Cardiac muscle cell (in vitro differentiated cells and primary cell): ENCODE measurements at regions not wholly inside any gene's neighbourhood (a gene's known extent, or its start where the extent isn't known, plus 50 kb on each side); places are given as distances from the start of the nearest gene placed in this dataset.

Source experiments
- DNase-seq, 2 donors: peaks; one replicate each; pipeline versions ENCODE4 v3.0.0 to v3.0.0-alpha.2; 2010 to 2017; ENCODE audit warnings: low read depth in 1 of 2, low spot score in 1 of 2
- H3K27ac ChIP-seq: fragments of 200-600 bp; sonication (generic); 2 replicates; pipeline ENCODE4 v1.5.1; 2016
- H3K27me3 ChIP-seq: fragments of 200-600 bp; sonication (generic); 2 replicates; pipeline ENCODE4 v1.6.0; 2016; ENCODE audit warnings: control low read depth
- H3K36me3 ChIP-seq: fragments of 200-600 bp; sonication (generic); 2 replicates; pipeline ENCODE4 v1.5.1; 2016; ENCODE audit warnings: control low read depth
- H3K4me1 ChIP-seq: fragments of 200-600 bp; sonication (generic); 2 replicates; pipeline ENCODE4 v1.8.1; 2017; ENCODE audit warnings: low read depth, mild to moderate bottlenecking, mixed run types
- H3K4me3 ChIP-seq: fragments of 200-600 bp; sonication (generic); 2 replicates; pipeline ENCODE4 v1.5.1; 2016; ENCODE audit warnings: mild to moderate bottlenecking
- H3K9me3 ChIP-seq: fragments of 200-600 bp; sonication (generic); 2 replicates; pipeline ENCODE4 v1.5.1; 2017; ENCODE audit warnings: low read depth, mild to moderate bottlenecking, control low read depth
- TF ChIP-seq, protein P1 (sequence below): IDR thresholded peaks from 2 replicates; pipeline ENCODE4 v1.5.1; 2012; ENCODE audit warnings: low read depth, mild to moderate bottlenecking, low read length

DNA sequence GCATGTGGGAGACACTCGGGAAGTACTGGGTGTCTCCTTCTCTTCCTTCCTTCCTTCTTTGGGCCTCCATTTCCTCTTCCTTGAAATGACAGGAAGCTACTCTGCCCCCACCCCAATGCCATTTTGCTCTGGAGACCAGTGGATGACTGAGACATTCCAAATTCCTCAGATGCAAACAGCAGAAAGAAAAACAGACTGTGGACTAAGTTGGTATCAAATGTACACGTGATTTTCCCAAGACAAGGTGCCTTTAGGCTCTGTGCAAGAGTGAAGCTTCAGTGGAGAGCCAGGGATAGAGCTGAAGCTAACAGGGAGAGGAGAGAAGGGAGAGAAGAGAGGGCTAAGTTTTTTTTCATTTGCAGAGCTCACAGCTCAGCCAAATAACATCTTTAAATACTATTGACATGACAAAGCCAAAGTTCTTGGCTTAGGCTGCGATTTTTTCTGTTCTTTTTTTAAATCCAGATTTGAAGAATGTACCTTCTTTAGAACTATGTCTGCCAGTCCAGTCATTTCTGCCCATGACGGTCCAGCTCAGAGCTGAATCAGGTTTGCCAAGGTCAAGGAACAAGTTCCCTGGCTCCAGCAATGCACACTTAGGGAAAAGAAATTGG lies 84.5 kb upstream of the LCLAT1 start:
- H3K27me3 ChIP-seq = no peaks in the 10 kb centered on the region
- DNase-seq = peak in 1 of 2 donors; percentile 29
- TF ChIP-seq, protein P1, sequence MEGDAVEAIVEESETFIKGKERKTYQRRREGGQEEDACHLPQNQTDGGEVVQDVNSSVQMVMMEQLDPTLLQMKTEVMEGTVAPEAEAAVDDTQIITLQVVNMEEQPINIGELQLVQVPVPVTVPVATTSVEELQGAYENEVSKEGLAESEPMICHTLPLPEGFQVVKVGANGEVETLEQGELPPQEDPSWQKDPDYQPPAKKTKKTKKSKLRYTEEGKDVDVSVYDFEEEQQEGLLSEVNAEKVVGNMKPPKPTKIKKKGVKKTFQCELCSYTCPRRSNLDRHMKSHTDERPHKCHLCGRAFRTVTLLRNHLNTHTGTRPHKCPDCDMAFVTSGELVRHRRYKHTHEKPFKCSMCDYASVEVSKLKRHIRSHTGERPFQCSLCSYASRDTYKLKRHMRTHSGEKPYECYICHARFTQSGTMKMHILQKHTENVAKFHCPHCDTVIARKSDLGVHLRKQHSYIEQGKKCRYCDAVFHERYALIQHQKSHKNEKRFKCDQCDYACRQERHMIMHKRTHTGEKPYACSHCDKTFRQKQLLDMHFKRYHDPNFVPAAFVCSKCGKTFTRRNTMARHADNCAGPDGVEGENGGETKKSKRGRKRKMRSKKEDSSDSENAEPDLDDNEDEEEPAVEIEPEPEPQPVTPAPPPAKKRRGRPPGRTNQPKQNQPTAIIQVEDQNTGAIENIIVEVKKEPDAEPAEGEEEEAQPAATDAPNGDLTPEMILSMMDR = no peak
- H3K4me1 ChIP-seq = peaks cover 51% of the 10 kb centered on the region
- H3K36me3 ChIP-seq = no peaks in the 10 kb centered on the region
- H3K4me3 ChIP-seq = no peak overlapping the region
- H3K27ac ChIP-seq = peak overlapping the region; percentile 28
- H3K9me3 ChIP-seq = no peaks in the 10 kb centered on the region

DNA sequence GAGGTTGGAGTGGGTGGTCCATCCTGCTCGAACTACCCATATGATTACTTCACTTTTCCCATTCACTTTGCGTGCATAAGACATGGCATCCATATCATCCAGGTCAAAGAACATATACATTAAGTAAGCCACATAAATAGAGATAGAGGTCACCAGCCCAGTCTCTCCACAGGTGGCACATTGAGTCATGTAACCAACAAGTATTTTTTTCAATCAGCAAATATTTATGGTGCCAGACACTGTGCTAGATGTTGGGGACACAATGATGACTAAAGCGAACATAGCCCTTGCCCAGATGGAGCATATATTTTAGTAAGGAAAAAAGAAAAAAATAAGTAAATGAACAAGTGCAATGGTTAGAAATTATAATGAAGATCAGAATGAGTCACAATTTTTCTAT lies 83.6 kb upstream of the LCLAT1 start:
- H3K27me3 ChIP-seq = no peaks in the 10 kb centered on the region
- H3K36me3 ChIP-seq = no peaks in the 10 kb centered on the region
- DNase-seq = no peak
- H3K9me3 ChIP-seq = no peaks in the 10 kb centered on the region
- peaks cover 49% of the 10 kb centered on the region for H3K4me1 ChIP-seq
- TF ChIP-seq, protein P1 = no peak
- H3K4me3 ChIP-seq = no peak overlapping the region
- no peak overlapping the region for H3K27ac ChIP-seq

DNA sequence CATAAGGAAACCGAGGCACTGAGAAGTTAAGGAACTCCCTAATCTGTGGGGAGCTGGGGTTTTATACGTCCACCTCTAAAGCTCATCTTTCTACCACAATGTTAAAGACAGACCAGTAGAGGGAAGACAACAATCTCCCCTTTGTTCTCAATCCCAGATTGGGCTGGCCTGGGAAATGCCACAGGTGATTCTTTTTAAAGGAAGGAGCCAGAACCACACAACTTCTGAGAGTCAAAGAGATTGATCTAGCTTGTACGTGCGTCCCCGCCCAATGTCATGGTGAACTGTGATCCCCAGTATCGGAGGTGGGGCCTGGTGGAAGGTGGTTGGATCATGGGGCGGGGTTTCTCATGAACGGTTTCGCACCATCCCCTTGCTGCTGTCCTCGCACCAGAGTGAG lies 81.8 kb upstream of the LCLAT1 start:
- Histone ChIP-seq H3K4me3 (no peak overlapping the region), H3K27me3 (no peaks in the 10 kb centered on the region), H3K27ac (no peak overlapping the region), H3K36me3 (no peaks in the 10 kb centered on the region), H3K9me3 (no peaks in the 10 kb centered on the region), H3K4me1 (peaks cover 36% of the 10 kb centered on the region)
- TF ChIP-seq, protein P1 = no peak
- DNase-seq = no peak

DNA sequence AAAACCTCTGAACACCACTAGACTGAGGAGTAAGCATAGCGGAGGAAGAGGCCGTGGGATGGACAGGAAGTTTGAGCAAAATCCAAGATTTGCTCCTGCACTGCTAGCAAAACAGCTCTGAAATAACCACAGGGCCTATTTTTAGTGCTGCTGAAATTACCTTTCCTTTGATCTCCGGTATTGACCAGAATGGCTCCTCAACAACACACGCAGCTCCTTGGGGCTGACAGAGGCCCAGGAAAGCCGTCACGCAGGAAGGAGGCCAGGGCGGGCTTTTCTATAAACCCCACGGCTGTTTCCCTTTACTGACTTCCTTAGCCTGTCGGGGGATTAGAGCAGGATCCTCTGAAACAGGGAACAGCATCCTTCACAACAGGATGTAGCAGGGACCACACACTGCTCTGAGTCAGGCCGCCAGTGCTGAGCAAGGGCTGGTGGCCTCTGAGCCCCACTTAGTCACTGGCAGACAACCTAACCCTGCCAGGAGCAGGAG lies 80.8 kb upstream of the LCLAT1 start:
- Histone ChIP-seq H3K9me3 (no peaks in the 10 kb centered on the region), H3K27ac (peak overlapping the region; percentile 26), H3K36me3 (no peaks in the 10 kb centered on the region), H3K4me1 (peaks cover 31% of the 10 kb centered on the region), H3K4me3 (no peak overlapping the region), H3K27me3 (no peaks in the 10 kb centered on the region)
- DNase-seq = no peak
- TF ChIP-seq, protein P1 = no peak

DNA sequence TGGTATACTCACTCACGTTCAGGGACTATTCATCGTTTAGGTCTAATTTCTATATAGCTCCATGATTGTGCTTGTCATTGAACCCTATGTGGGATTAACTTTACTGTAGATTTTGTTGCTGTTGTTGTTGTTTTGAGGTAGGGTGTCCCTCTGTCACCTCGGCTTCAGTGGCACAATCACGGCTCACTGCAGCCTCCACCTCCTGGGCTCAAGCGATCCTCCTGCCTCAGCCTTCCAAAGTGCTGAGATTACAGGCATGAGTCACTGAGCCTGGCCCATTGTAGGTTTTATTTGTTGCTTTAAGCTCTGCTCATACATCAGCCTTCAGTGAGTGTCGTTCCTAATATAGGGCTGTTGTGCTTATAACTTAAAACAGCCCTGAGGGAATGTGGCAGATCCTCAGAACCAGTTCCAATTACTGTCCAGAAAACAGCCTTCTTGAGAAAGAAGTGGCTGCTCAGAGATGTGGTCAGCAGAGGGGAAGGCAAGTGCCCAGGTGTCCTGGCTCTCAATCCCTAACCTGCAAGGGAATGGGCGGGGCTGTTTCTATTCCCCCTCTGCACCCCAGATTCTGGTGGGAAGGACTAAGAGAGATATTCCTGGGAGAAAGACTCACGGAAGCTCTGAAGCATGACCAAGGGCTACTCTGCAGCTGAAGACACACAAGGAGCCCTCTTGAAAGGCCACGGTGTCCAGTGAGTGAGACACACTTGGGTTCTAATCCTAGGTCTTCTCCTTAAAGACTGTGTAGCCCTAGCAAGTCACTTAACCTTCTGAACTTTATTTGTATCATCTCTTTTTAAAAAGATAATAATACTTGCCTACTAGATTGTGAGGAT lies 79.6 kb upstream of the LCLAT1 start:
- TF ChIP-seq, protein P1 = no peak

More for the DNA sequence above, 79.6 kb upstream of the LCLAT1 start:
- no peak overlapping the region for H3K27ac ChIP-seq
- no peak overlapping the region for H3K4me3 ChIP-seq
- H3K27me3 ChIP-seq = no peaks in the 10 kb centered on the region
- peaks cover 21% of the 10 kb centered on the region for H3K4me1 ChIP-seq
- no peaks in the 10 kb centered on the region for H3K9me3 ChIP-seq
- no peak for DNase-seq
- no peaks in the 10 kb centered on the region for H3K36me3 ChIP-seq
